ENCODE measurements at regions not wholly inside any gene's neighbourhood (a gene's known extent, or its start where the extent isn't known, plus 50 kb on each side); places are given as distances from the start of the nearest gene placed in this dataset.

DNA sequence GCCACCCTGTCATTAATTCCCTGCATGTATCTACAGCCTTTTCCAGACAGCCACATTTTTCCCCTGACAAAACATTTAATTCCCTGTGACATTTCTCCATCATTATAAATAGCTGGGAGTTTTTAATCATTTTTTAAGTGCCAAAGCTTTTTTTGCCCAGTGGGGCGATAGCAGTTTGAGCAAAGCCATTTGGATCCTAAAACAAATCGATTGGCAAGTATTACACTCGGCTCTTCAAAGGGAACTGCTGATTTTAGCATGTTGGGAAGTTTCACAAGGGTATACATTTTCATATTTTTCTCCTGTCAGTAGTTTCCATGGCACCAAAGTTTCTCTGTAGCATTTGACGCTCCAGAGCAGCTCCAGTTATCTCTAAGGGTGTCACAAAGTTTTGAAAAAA is 210.8 kb downstream of the HIPK3 start:
- TF ChIP-seq BRD4 (IDR thresholded peaks at IDR 0.05) (no peak), TOE1 (IDR thresholded peaks at IDR 0.05; ENCODE audit: borderline replicate concordance) (no peak), TOE1 (CRISPR knock-in tag; IDR thresholded peaks at IDR 0.05; ENCODE audit: borderline replicate concordance, low read depth) (no peak), YBX1 (IDR thresholded peaks at IDR 0.05) (no peak)

Data from K562 (cell line).